ENCODE measurements at regions not wholly inside any gene's neighbourhood (a gene's known extent, or its start where the extent isn't known, plus 50 kb on each side); places are given as distances from the start of the nearest gene placed in this dataset.
"Not testable (repeated sequence)": the region's sequence is repeated elsewhere in the genome, so short reads cannot be mapped to it uniquely, and the experiment has no call there.

DNA sequence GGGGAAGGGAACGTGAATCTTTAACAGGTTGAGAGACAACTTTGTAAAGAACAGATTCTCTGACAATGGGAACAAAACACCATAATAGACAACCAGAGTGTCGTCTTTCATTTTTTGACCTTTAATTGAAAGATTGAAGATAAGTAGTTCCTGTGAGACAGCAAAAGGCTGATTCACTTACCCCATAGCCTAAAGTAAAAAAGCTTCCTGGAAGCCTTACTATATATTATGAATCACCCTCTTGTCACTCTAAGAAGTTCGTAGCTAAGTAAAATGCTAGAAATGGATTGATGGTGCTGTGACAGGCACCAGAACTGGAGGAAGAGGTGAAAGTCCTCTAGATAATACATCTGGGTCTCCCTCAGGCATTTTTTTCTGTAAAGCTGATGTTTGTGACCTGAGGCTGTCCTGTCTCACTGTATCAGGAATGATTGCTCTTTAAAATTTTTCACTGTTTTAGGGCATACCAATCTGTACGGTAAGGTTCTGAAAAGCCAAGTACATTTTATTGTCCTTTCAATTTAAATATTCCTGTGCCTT lies 824.6 kb upstream of the SEMA6D start:
- peak; percentile 62 for DNase-seq

GRCh38 chr15:46894644-46895043 lies 822.7 kb upstream of the SEMA6D start:
- DNase-seq, result no peak

GRCh38 chr15:46897266-46897665 lies 820.0 kb upstream of the SEMA6D start:
- DNase-seq, result no peak

GRCh38 chr15:46901001-46901400 lies 816.3 kb upstream of the SEMA6D start:
- DNase-seq, result no peak

DNA sequence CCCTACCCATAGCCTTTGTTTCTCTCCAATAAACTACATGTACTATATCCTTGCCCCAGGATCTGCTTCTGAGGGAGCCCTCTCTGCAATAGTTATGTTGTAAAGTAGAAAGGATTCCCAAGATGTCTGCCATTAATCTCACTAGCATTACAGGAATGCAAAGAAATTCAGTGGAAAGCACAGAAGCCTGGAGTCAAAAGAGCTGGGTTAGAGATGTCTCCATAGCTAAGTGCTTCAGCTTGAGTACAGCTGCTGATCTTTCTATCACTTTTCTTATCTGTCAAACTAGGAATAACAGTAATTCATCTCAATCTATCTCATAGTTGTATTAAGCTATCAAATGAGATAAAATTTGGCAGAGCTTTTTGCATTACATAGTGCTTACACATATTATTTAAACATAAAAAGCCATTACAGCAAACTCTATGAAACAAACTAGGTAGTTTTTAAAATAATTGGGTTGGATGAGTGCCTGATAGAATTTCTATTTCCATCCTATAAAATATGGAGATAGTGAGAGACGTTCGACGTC lies 799.5 kb upstream of the SEMA6D start:
- no peak for DNase-seq

DNA sequence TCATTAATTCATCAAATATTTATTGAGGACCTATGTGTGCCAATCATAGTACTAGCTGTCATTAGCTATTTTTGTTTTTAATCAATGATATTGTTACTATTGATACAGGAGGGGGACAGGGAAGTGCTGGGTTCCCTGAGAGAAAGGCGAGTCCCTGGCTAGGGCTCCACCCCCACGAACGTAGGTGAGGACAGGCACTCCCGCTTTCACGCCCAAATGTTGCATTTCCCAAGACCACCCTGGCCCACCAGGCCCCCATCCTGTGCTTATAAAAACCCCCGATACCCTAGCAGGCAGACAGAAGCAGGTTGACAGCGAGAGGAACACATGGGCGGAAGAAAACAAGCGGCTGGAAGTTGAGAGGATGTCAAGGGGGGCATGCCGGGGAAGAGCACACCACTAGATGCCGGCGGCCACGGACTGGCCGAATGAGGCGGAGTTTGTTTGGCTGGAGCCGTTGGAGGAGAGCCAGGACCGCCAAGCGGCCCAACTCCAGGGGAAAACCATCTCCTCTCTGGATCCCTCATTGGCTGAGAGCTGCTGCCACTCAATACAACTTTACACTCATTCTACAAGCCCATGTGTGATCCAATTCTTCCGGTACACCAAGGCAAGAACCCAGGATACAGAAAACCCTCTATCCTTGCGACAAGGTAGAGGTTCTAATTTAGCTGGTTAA lies 798.7 kb upstream of the SEMA6D start:
- no peak for DNase-seq

- no peak for DNase-seq
These were observed 795.4 kb upstream of the SEMA6D start for GRCh38 chr15:46921891-46922290.

DNA sequence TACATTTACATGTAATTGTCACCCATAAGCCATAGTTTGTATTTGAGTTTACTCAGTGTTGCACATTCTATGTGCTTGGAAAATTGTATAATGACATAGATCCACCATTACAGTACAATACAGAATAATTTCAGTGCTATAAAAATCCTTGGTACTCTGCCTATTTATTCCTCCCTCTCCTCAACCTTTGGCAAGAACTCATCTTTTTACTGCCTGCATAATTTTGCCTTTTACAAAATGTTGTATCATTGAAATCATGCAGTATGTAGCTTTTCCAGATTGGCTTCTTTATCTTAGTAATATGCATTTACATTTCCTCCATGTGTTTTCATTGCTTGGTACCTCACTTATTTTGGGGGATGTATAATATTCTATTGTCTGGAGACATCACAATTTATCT lies 786.9 kb upstream of the SEMA6D start:
- no peak for DNase-seq

- no peak for DNase-seq
These were observed 784.0 kb upstream of the SEMA6D start for GRCh38 chr15:46933332-46933731.

GRCh38 chr15:46934851-46935250 lies 782.5 kb upstream of the SEMA6D start:
- no peak for DNase-seq

DNA sequence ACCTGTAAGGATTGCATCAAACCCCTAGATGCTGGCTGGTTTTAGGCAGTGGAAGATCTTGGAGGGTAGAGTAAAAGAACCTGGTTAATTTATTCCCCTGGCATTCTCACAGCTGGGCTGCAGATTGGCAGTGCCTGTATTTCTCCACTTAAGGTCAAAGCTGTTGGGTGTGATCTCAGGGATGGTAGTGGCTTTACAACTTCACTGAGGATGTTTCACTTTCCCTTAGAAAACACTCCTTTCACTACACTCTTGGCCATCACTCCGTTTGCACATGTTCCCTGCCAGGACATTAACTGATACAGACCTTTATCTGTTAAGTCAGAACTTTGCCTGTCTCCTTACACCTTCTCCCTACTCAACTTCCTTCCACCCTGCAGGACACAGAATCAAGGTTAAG lies 779.1 kb upstream of the SEMA6D start:
- DNase-seq, result peak; percentile 21

DNA sequence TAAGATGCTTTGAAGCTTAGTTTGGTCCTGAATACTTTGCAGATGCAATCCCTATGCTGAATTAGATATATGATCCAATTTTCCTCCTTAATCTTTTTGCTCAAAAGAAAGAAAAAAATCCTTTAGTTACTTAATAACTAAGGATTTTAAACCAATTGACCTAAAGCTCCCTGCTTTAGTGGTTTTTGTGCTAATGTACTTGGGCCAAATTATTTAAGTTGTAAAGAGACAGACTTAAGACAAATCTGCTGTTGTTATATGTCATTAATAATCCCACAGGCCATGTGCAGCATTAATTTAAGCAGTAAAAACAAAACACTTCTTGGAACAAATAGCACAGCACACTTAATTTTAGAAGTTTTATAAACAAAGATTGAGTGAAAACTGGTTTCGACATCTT lies 776.1 kb upstream of the SEMA6D start:
- DNase-seq, result no peak

GRCh38 chr15:46946953-46947352 lies 770.4 kb upstream of the SEMA6D start:
- DNase-seq, result no peak

DNA sequence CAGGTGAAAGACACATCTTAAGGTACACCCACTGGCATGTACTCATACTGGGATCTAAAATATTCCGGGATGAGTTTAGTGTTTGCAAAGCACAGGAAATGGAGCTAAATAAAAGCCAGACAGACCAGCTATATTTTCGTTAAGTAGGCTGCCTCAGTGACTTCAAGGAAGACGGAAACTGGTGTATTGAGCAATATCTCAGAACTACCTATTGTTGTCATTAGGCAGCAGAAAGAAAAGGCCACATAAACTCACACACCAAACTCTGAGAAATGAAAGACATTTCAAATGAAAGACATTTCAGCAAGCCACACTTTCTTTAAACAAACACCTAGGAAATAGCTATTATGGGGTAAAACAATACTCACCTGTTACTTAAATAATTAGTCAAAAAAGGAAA lies 761.7 kb upstream of the SEMA6D start:
- DNase-seq, result no peak

DNA sequence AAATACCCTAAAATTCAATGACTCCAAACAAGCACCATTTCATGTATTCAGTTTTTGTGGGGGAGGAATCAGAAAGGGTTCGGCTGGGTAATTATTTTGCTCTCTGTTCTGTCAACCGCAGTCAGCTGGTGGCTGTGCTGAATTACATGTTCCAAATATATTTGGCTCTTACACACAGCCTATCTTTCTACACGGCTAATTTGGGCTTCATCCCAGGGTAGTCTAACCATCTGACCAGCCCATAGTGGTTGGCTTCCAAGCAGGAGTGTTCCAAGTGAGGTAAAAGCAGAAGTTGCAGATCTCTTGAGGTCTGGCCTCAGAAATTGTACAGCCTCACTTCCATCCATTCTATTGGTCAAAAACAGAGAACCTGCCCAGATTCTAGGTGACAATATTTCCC lies 760.8 kb upstream of the SEMA6D start:
- DNase-seq, result no peak

DNA sequence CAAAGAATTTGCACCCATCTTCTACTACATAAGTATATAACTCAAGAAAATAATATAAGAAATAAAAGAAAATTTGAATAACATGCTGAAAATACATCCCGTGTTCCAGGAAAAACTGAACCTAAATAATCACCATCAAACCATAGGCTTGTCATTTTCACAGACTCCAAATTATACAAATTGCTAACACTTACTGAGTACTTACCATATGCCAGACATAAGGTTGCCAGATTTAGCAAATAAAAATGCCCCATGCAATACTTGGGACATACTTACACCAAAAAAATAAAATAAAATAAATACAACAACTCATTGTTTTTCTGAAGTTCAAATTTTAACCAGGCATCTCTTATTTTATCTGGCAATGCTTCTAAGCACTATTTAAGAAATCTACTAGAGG lies 760.4 kb upstream of the SEMA6D start:
- no peak for DNase-seq

- no peak for DNase-seq
These were observed 756.7 kb upstream of the SEMA6D start for GRCh38 chr15:46960581-46960980.

DNA sequence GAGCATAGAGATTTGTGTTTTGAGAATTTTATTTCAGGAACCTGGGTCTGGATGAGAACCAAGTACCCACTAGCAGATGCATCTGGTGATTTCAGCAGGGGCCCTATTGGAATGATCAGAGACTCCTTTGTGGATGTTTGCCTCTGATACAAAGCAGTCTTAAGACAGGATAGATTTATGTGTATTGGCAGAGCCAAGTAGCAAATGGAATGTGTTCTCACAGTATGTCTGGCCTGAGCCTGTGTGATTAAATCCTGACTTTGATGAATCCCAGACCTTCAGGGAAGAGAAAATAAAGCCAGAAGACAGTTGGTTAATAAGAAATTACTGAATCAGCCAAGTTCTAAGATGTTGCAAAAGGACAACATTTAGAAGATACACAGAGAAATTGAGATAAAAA lies 755.5 kb upstream of the SEMA6D start:
- DNase-seq, result peak; percentile 69

DNA sequence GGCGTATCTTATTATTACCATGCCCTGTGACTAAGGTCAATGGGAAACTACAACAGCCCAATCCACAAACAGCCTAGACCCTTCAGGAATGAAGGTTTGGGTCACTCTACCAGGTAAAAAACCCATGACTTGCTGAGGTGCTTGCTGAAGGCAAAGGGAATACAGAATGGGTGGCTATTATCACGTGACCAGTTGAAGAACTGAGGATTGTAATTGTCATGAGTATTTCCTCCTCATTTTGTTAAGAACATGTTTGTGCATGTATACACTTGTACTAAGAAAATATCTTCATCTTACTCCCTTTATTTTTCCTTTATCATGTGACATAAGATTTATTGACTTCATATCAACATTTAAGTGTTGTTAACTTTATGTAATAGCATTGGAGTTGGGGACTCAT lies 729.2 kb upstream of the SEMA6D start:
- DNase-seq, result not testable (repeated sequence)

DNA sequence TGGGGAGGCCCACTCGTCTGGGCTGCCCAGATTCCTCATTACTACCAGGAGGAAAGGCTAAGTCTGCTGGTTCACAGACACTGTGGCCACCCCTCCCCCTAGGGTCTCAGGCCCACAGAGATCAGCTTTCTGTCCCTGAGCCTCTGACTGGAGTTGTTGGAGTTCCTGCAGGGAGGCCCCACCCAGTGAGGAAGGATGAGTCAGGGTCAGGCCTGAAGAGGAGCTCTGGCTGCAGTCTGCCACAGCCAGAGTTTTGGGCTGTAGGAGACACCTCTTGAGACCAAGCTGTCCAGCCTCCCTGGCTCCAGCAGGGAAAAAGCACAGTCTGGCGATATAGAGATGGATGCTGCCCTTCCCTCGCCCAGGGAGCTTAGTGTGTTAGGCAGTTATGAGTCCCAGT lies 720.9 kb upstream of the SEMA6D start:
- DNase-seq, result peak; percentile 88

DNA sequence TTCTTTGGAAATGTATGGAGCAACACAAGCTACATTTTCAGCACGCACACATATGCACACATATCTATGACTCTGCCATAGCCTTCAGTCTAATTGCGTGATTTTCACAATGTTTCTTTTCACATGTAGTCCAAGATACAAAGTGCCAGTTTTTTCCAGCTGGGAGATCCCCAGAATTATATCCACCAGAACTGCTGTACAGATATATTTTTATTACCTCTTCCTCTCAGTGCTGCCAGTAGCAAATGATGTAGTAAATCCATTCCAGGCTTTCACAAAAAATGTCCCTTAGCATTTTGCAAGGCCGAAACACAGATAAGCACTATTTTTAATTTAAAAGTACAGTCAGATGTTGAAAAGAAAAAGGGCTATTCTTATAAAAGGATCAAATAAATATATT lies 719.8 kb upstream of the SEMA6D start:
- DNase-seq, result no peak

- DNase-seq, result peak; percentile 80
These were observed 713.7 kb upstream of the SEMA6D start for GRCh38 chr15:47003568-47003967.

GRCh38 chr15:47013446-47013845 lies 703.9 kb upstream of the SEMA6D start:
- no peak for DNase-seq

DNA sequence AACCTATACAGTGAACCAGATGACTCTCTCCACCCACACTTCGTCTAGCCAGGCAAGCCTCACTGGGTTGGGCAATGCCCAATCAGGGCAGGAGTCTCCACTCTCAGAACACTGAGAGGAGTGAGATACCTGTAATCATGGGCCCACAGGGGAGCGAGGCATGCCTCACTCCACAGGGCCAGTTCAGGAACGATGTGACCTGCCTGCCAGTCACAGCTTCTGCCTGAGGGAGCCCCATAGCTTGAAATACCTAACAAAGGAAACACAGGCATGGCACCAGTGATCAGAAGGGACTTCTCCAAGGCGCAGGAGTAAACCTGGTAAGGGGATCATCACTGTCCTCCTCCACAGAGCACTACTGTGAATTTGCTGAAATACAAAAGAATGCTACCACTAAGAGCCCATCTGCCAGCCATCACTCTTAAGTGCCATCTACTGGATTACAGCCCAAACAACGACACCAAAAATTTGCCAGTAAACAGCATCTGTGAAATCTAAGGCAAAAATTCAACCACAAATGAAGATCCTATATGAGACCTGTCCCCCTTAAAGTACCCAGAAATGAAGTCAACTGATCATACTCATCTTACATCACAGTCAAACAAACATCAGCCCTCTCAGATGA lies 689.9 kb upstream of the SEMA6D start:
- DNase-seq, result no peak
